OCI-LY1 (cell line): ENCODE measurements at regions not wholly inside any gene's neighbourhood (a gene's known extent, or its start where the extent isn't known, plus 50 kb on each side); places are given as distances from the start of the nearest gene placed in this dataset.

Experiments
- H2AFZ ChIP-seq: fragments of 200-600 bp; sonication (generic), shearing (Covaris generic); 2 replicates; pipeline ENCODE4 v1.6.0; 2014; ENCODE audit warnings: antibody characterized with exemption, mild to moderate bottlenecking, low read length
- H3F3A ChIP-seq: fragments of 200-600 bp; sonication (generic), shearing (Covaris generic); 2 replicates; pipeline ENCODE4 v1.6.0; 2014; ENCODE audit warnings: mild to moderate bottlenecking, antibody characterized with exemption, low read length, moderate library complexity; ENCODE audit not compliant: insufficient read depth
- H3K27ac ChIP-seq: fragments of 200-600 bp; sonication (generic); 2 replicates; pipeline ENCODE4 v1.5.1; 2014; ENCODE audit warnings: low read length, mixed run types, mild to moderate bottlenecking, low read depth; ENCODE audit not compliant: poor library complexity, severe bottlenecking
- H3K27me3 ChIP-seq: fragments of 200-600 bp; sonication (generic); 2 replicates; pipeline ENCODE4 v1.6.0; 2014; ENCODE audit warnings: antibody characterized with exemption, mild to moderate bottlenecking, low read length, moderate library complexity; ENCODE audit not compliant: insufficient read depth
- H3K36me3 ChIP-seq: fragments of 200-600 bp; sonication (generic); 2 replicates; pipeline ENCODE4 v1.6.1; 2014; ENCODE audit warnings: mild to moderate bottlenecking, antibody characterized with exemption, low read length, moderate library complexity, mixed read lengths; ENCODE audit not compliant: insufficient read depth
- H3K4me1 ChIP-seq: fragments of 200-600 bp; sonication (generic); 2 replicates; pipeline ENCODE4 v1.5.1; 2014; ENCODE audit warnings: mild to moderate bottlenecking, low read length, moderate library complexity; ENCODE audit not compliant: insufficient read depth, severe bottlenecking
- H3K4me2 ChIP-seq: fragments of 200-600 bp; sonication (generic), shearing (Covaris generic); 2 replicates; pipeline ENCODE4 v1.6.1; 2014; ENCODE audit warnings: low read length
- H3K4me3 ChIP-seq: fragments of 200-600 bp; sonication (generic); 2 replicates; pipeline ENCODE4 v1.5.1; 2014; ENCODE audit warnings: low read length, low read depth, mild to moderate bottlenecking, mixed read lengths; ENCODE audit not compliant: poor library complexity, severe bottlenecking
- H3K79me2 ChIP-seq: fragments of 200-600 bp; shearing (Covaris generic); 2 replicates; pipeline ENCODE4 v1.6.1; 2016; ENCODE audit warnings: mixed run types, low read length, mixed read lengths; ENCODE audit not compliant: insufficient read depth
- H3K9ac ChIP-seq: fragments of 200-600 bp; sonication (generic), shearing (Covaris generic); 2 replicates; pipeline ENCODE4 v1.6.1; 2014; ENCODE audit warnings: mild to moderate bottlenecking, low read length, mixed read lengths
- H3K9me2 ChIP-seq: fragments of 200-600 bp; sonication (generic), shearing (Covaris generic); 2 replicates; pipeline ENCODE4 v1.6.1; 2014; ENCODE audit warnings: low read depth, mild to moderate bottlenecking, low read length, mixed read lengths
- H3K9me3 ChIP-seq: fragments of 200-600 bp; shearing (Covaris generic); 2 replicates; pipeline ENCODE4 v1.6.1; 2014; ENCODE audit warnings: low read length, mixed read lengths
- H4K20me1 ChIP-seq: fragments of 200-600 bp; sonication (generic), shearing (Covaris generic); 2 replicates; pipeline ENCODE4 v1.6.0; 2016; ENCODE audit warnings: mild to moderate bottlenecking, low read length; ENCODE audit not compliant: insufficient read depth
- EZH2 ChIP-seq: fragments of 200-600 bp; sonication (generic), shearing (Covaris generic); IDR thresholded peaks from 2 replicates; pipeline ENCODE4 v1.8.0; 2017; ENCODE audit warnings: borderline replicate concordance, mixed run types, mild to moderate bottlenecking, antibody characterized with exemption, low read length, moderate library complexity, mixed read lengths
- TF ChIP-seq, protein P1 (sequence below): fragments of 200-600 bp; sonication (generic), shearing (Covaris generic); IDR thresholded peaks from 2 replicates; pipeline ENCODE4 v1.5.1; 2017; ENCODE audit warnings: mild to moderate bottlenecking, antibody characterized with exemption, low read length, moderate library complexity, mixed read lengths

DNA sequence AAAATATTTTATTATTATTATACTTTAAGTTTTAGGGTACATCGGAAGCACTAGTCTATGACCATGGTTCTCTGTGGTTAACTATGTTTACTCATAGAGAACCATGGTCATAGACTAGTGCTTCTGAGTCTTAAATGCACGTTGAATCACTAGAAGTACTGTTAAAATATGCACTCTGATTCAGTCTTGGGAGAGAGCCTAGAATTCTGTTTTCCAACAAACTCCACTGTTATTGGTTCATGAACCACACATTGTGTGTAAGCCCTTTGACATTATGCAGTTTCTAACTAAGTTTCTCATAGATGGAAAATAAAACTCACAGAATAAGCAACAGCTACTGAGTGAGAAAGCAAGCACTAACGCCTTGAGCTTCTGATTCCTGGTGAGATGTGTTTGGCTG, 1120.6 kb downstream of the SORCS1 start:
- no peaks in the 10 kb centered on the region for H3K4me1 ChIP-seq
- no peaks in the 10 kb centered on the region for H3K36me3 ChIP-seq
- TF ChIP-seq EZH2 = no peak
- TF ChIP-seq, protein P1, sequence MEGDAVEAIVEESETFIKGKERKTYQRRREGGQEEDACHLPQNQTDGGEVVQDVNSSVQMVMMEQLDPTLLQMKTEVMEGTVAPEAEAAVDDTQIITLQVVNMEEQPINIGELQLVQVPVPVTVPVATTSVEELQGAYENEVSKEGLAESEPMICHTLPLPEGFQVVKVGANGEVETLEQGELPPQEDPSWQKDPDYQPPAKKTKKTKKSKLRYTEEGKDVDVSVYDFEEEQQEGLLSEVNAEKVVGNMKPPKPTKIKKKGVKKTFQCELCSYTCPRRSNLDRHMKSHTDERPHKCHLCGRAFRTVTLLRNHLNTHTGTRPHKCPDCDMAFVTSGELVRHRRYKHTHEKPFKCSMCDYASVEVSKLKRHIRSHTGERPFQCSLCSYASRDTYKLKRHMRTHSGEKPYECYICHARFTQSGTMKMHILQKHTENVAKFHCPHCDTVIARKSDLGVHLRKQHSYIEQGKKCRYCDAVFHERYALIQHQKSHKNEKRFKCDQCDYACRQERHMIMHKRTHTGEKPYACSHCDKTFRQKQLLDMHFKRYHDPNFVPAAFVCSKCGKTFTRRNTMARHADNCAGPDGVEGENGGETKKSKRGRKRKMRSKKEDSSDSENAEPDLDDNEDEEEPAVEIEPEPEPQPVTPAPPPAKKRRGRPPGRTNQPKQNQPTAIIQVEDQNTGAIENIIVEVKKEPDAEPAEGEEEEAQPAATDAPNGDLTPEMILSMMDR = no peak
- H3K79me2 ChIP-seq = no peaks in the 10 kb centered on the region
- H3K4me2 ChIP-seq = no peak overlapping the region
- H3K9ac ChIP-seq = no peak overlapping the region
- no peaks in the 10 kb centered on the region for H4K20me1 ChIP-seq
- no peaks in the 10 kb centered on the region for H3K9me3 ChIP-seq
- no peak overlapping the region for H3K4me3 ChIP-seq
- no peaks in the 10 kb centered on the region for H3K27me3 ChIP-seq
- no peaks in the 10 kb centered on the region for H3F3A ChIP-seq
- no peak overlapping the region for H2AFZ ChIP-seq
- H3K27ac ChIP-seq = no peak overlapping the region
- no peaks in the 10 kb centered on the region for H3K9me2 ChIP-seq

DNA sequence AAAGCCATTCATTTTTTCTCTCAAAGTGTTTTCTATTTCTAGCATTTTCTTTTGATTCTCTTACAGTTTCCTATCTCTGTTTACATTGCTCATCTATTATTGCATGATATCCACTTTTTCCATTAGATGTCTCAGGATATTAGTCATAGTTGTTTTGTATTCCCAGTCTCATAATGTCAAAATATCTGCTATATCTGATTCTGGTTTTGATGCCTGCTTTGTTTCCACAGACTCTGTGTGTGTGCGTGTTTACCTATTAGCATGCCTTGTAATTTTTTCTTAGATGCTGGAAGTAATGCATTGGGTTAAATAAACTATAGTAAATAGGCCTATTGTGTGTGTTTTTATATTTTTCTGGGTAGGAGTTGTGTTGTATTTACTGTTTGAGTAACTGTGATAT, 1126.3 kb downstream of the SORCS1 start:
- H4K20me1 ChIP-seq = no peaks in the 10 kb centered on the region
- H3K9me3 ChIP-seq = no peaks in the 10 kb centered on the region
- H3K27ac ChIP-seq = no peak overlapping the region
- H3K27me3 ChIP-seq = no peaks in the 10 kb centered on the region
- H3K4me1 ChIP-seq = no peaks in the 10 kb centered on the region
- H3K79me2 ChIP-seq = no peaks in the 10 kb centered on the region
- TF ChIP-seq EZH2 = no peak
- TF ChIP-seq, protein P1 = no peak
- no peaks in the 10 kb centered on the region for H3K36me3 ChIP-seq
- no peaks in the 10 kb centered on the region for H3K9me2 ChIP-seq
- H3F3A ChIP-seq = no peaks in the 10 kb centered on the region
- no peak overlapping the region for H2AFZ ChIP-seq
- H3K4me2 ChIP-seq = no peak overlapping the region
- H3K9ac ChIP-seq = no peak overlapping the region
- no peak overlapping the region for H3K4me3 ChIP-seq

DNA sequence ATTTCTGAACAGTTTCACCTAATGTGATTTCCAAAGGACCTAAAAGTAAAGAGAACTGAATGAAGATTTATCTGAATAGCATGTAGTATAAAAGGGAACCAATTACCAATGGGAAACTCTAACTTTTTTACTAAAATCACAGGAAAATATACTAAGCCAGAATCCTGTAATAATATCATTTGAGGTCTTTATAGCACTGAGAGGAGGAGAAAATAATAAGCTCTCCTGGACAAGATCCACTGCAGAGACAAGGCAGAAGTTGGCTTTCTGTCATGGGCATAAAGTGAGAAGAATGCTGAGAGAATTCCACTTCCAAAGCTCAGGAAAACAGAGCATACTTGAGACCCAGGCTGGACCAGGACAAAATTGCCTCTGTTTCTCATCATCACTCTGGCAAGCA, 1131.4 kb downstream of the SORCS1 start:
- H3K9me3 ChIP-seq = no peaks in the 10 kb centered on the region
- TF ChIP-seq, protein P1 = no peak
- TF ChIP-seq EZH2 = no peak
- H3K79me2 ChIP-seq = no peaks in the 10 kb centered on the region
- no peak overlapping the region for H3K27ac ChIP-seq
- no peak overlapping the region for H2AFZ ChIP-seq
- no peaks in the 10 kb centered on the region for H3F3A ChIP-seq
- H3K4me1 ChIP-seq = no peaks in the 10 kb centered on the region
- no peaks in the 10 kb centered on the region for H3K36me3 ChIP-seq
- H3K9ac ChIP-seq = no peak overlapping the region
- no peaks in the 10 kb centered on the region for H3K9me2 ChIP-seq
- H4K20me1 ChIP-seq = no peaks in the 10 kb centered on the region
- no peaks in the 10 kb centered on the region for H3K27me3 ChIP-seq
- H3K4me2 ChIP-seq = no peak overlapping the region
- no peak overlapping the region for H3K4me3 ChIP-seq
